Esophagus muscularis mucosa (tissue), 4 donors: ENCODE measurements at regions not wholly inside any gene's neighbourhood (a gene's known extent, or its start where the extent isn't known, plus 50 kb on each side); places are given as distances from the start of the nearest gene placed in this dataset.

Source experiments
- DNase-seq: peaks from one replicate; pipeline ENCODE4 v3.0.0-alpha.2; 2017; ENCODE audit errors: extremely low spot score
- H3K27ac ChIP-seq, 4 donors: fragments of 200-600 bp; sonication (generic); replicated peaks in 1 of 4; 1 replicate in 3 of 4; 2 replicates in 1 of 4; pipeline ENCODE4 v1.5.1; 2016 to 2019; ENCODE audit warnings: mild to moderate bottlenecking in 1 of 4
- H3K27me3 ChIP-seq, 4 donors: fragments of 200-600 bp; sonication (generic); one replicate each; pipeline versions ENCODE4 v1.5.1 to v1.6.0; 2016 to 2019
- H3K36me3 ChIP-seq, 4 donors: fragments of 200-600 bp; sonication (generic); one replicate each; pipeline ENCODE4 v1.5.1; 2016 to 2019
- H3K4me1 ChIP-seq, 4 donors: fragments of 200-600 bp; sonication (generic); one replicate each; pipeline ENCODE4 v1.5.1; 2016 to 2019
- H3K4me3 ChIP-seq, 4 donors: fragments of 200-600 bp; sonication (generic); 1 replicate in 2 of 4; 2 replicates in 2 of 4; pipeline ENCODE4 v1.5.1; 2016 to 2019; ENCODE audit warnings: mild to moderate bottlenecking in 4 of 4, moderate library complexity in 1 of 4
- H3K9me3 ChIP-seq, 4 donors: fragments of 200-600 bp; sonication (generic); 1 replicate in 3 of 4; 2 replicates in 1 of 4; pipeline ENCODE4 v1.5.1; 2016 to 2019
- EP300 ChIP-seq: sonication (generic); formaldehyde crosslinking; IDR thresholded peaks from one replicate; pipeline ENCODE4 v1.6.1; 2017; ENCODE audit warnings: antibody characterized with exemption
- POLR2A ChIP-seq: fragments of 450-650 bp; IDR thresholded peaks from one replicate; pipeline ENCODE4 v1.6.1; 2017; ENCODE audit warnings: antibody characterized with exemption, moderate library complexity, mild to moderate bottlenecking, low read depth
- POLR2AphosphoS5 ChIP-seq, 2 donors: sonication (generic); formaldehyde crosslinking; IDR thresholded peaks; one replicate each; pipeline ENCODE4 v1.6.1; 2017; ENCODE audit warnings: antibody characterized with exemption in 2 of 2
- WGBS: methylation state at CpG from one replicate; pipeline ENCODE4 v1.1.5; 2018; 5-methylcytosine and 5-hydroxymethylcytosine counted together
- intact Hi-C: fragments of 100-400 bp; cut with DNase I; formaldehyde crosslinking; loops from one replicate; pipeline ENCODE4 v1.15.1; 2023
- TF ChIP-seq, protein P1 (sequence below), 3 experiments: fragments of 200-600 bp in 2 of 3; fragments of 450-650 bp in 1 of 3; sonication (generic) in 2 of 3; IDR thresholded peaks; one replicate each; pipeline ENCODE4 v1.5.1; 2017 to 2019; ENCODE audit warnings: antibody characterized with exemption in 3 of 3, mild to moderate bottlenecking in 2 of 3, moderate library complexity in 1 of 3

DNA sequence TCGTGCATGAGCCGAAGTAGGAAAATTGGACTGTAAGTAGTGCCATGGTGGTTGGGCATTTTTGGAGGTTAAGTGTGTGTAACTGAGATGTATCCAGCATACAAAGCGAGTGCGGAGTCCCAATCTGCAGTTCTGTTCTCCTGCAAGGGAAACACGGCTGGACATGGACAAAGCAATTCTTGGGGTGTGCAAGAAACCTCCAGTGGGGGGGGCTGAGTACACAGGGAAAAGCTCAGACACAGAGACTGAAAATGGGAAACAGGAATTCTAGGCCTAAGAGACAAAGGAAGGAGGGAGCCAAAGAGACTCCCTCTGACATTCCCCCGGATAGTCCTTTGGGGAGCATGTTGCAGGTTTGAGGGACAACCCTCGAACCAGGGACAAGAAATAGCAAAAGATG, 83.2 kb upstream of the PLSCR4 start:
- no peak for DNase-seq
- no peaks in the 10 kb centered on the region for H3K9me3 ChIP-seq
- no peaks in the 10 kb centered on the region for H3K36me3 ChIP-seq
- no peak overlapping the region for H3K27ac ChIP-seq
- 85% methylated on average over 7 of the region's 7 CpGs for WGBS
- TF ChIP-seq, protein P1, sequence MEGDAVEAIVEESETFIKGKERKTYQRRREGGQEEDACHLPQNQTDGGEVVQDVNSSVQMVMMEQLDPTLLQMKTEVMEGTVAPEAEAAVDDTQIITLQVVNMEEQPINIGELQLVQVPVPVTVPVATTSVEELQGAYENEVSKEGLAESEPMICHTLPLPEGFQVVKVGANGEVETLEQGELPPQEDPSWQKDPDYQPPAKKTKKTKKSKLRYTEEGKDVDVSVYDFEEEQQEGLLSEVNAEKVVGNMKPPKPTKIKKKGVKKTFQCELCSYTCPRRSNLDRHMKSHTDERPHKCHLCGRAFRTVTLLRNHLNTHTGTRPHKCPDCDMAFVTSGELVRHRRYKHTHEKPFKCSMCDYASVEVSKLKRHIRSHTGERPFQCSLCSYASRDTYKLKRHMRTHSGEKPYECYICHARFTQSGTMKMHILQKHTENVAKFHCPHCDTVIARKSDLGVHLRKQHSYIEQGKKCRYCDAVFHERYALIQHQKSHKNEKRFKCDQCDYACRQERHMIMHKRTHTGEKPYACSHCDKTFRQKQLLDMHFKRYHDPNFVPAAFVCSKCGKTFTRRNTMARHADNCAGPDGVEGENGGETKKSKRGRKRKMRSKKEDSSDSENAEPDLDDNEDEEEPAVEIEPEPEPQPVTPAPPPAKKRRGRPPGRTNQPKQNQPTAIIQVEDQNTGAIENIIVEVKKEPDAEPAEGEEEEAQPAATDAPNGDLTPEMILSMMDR (IDR thresholded peaks at IDR 0.05): peak; percentile 26 to 42 (median 34)
- TF ChIP-seq EP300 (no peak), POLR2A (no peak), POLR2AphosphoS5 (IDR thresholded peaks at IDR 0.05) (no peak)
- peaks cover 5 to 15% (median 11%) of the 10 kb centered on the region in 4 donors for H3K4me1 ChIP-seq
- no peaks in the 10 kb centered on the region for H3K27me3 ChIP-seq
- intact Hi-C loops: no loop called here
- no peak overlapping the region for H3K4me3 ChIP-seq

GRCh38 chr3:146331967-146332366, 81.1 kb upstream of the PLSCR4 start:
- Histone ChIP-seq H3K4me3 (no peak overlapping the region), H3K27ac (no peak overlapping the region), H3K9me3 (no peaks in the 10 kb centered on the region), H3K4me1 (peaks cover 1 to 5% (median 2%) of the 10 kb centered on the region in 4 donors), H3K36me3 (no peaks in the 10 kb centered on the region), H3K27me3 (no peaks in the 10 kb centered on the region)
- DNase-seq: no peak
- no peak for TF ChIP-seq POLR2A
- no peak for TF ChIP-seq POLR2AphosphoS5 (IDR thresholded peaks at IDR 0.05)
- TF ChIP-seq, protein P1 (IDR thresholded peaks at IDR 0.05): no peak
- no peak for TF ChIP-seq EP300
- intact Hi-C loops: no loop called here

GRCh38 chr3:146326875-146327543, 76.1 kb upstream of the PLSCR4 start:
- WGBS: 29% methylated on average over 4 of the region's 4 CpGs
- TF ChIP-seq, protein P1 (IDR thresholded peaks at IDR 0.05): peak; percentile 58 to 69 (median 69)
- no peak for TF ChIP-seq POLR2AphosphoS5 (IDR thresholded peaks at IDR 0.05)
- no peak for DNase-seq

GRCh38 chr3:146325170-146325569, 74.3 kb upstream of the PLSCR4 start:
- Histone ChIP-seq H3K27ac (no peak overlapping the region), H3K27me3 (no peaks in the 10 kb centered on the region), H3K36me3 (no peaks in the 10 kb centered on the region), H3K9me3 (no peaks in the 10 kb centered on the region), H3K4me3 (no peak overlapping the region), H3K4me1 (peaks cover 0 to 8% (median 6%) of the 10 kb centered on the region in 4 donors)
- TF ChIP-seq, protein P1 (IDR thresholded peaks at IDR 0.05): no peak
- no peak for TF ChIP-seq POLR2AphosphoS5 (IDR thresholded peaks at IDR 0.05)
- no peak for TF ChIP-seq POLR2A
- no peak for TF ChIP-seq EP300
- no peak for DNase-seq
- intact Hi-C loops: loop anchor here (5.0 kb wide), 1 partner anchor 258 kb away; no protein-coding TSS in a partner anchor

More at GRCh38 chr3:146326875-146327543, 76.1 kb upstream of the PLSCR4 start:
- Histone ChIP-seq H3K36me3 (no peaks in the 10 kb centered on the region), H3K27me3 (no peaks in the 10 kb centered on the region), H3K27ac (no peak overlapping the region), H3K4me1 (peaks cover 0 to 8% (median 6%) of the 10 kb centered on the region in 4 donors), H3K4me3 (no peak overlapping the region), H3K9me3 (no peaks in the 10 kb centered on the region)
- intact Hi-C loops: loop anchor here (1.0 to 5.0 kb wide), 2 partner anchors 108 to 260 kb away; no protein-coding TSS in a partner anchor
